HG02885 (cell line): ENCODE measurements at regions not wholly inside any gene's neighbourhood (a gene's known extent, or its start where the extent isn't known, plus 50 kb on each side); places are given as distances from the start of the nearest gene placed in this dataset.
A peak's percentile ranks its signal among the peaks of the same experiment; 100 is the strongest.
"Not testable (repeated sequence)": the region's sequence is repeated elsewhere in the genome, so short reads cannot be mapped to it uniquely, and the experiment has no call there.

ENCODE experiments used
- ATAC-seq: cut with Tn5 transposase; IDR thresholded peaks from one replicate; pipeline ENCODE4 v1.9.1; 2021; ENCODE audit warnings: mild to moderate bottlenecking; ENCODE audit not compliant: unreplicated experiment, poor library complexity

GRCh38 chr9:79439221-79439620 lies 132.5 kb upstream of the TLE4 start:
- not testable (repeated sequence) for ATAC-seq

- no peak for ATAC-seq
Measured at GRCh38 chr9:79446523-79447307, 125.0 kb upstream of the TLE4 start.

GRCh38 chr9:79447308-79447605 lies 124.5 kb upstream of the TLE4 start:
- no peak for ATAC-seq

- ATAC-seq = no peak
Measured at GRCh38 chr9:79447762-79448161, 124.0 kb upstream of the TLE4 start.

- no peak for ATAC-seq
Measured at GRCh38 chr9:79452265-79452664, 119.5 kb upstream of the TLE4 start.

GRCh38 chr9:79461712-79462111 lies 110.1 kb upstream of the TLE4 start:
- ATAC-seq = no peak

GRCh38 chr9:79465156-79465555 lies 106.6 kb upstream of the TLE4 start:
- no peak for ATAC-seq

GRCh38 chr9:79469164-79469563 lies 102.6 kb upstream of the TLE4 start:
- no peak for ATAC-seq

GRCh38 chr9:79470954-79471353 lies 100.8 kb upstream of the TLE4 start:
- no peak for ATAC-seq

GRCh38 chr9:79471580-79472543 lies 99.9 kb upstream of the TLE4 start:
- ATAC-seq = peak; percentile 56

- ATAC-seq = no peak
Measured at GRCh38 chr9:79473704-79474103, 98.1 kb upstream of the TLE4 start.

- ATAC-seq = no peak
Measured at GRCh38 chr9:79477241-79477840, 94.4 kb upstream of the TLE4 start.

- ATAC-seq = peak; percentile 82
Measured at GRCh38 chr9:79477955-79478771, 93.6 kb upstream of the TLE4 start.

- ATAC-seq = no peak
Measured at GRCh38 chr9:79480639-79481038, 91.1 kb upstream of the TLE4 start.

- no peak for ATAC-seq
Measured at GRCh38 chr9:79481846-79482477, 89.8 kb upstream of the TLE4 start.

- no peak for ATAC-seq
Measured at GRCh38 chr9:79485258-79485657, 86.5 kb upstream of the TLE4 start.

GRCh38 chr9:79489261-79490000 lies 82.3 kb upstream of the TLE4 start:
- no peak for ATAC-seq

GRCh38 chr9:79490657-79491248 lies 81.0 kb upstream of the TLE4 start:
- ATAC-seq = no peak
